Erythroblast (primary cell): ENCODE measurements at regions not wholly inside any gene's neighbourhood (a gene's known extent, or its start where the extent isn't known, plus 50 kb on each side); places are given as distances from the start of the nearest gene placed in this dataset.

ENCODE experiments used
- GATA1 ChIP-seq: IDR thresholded peaks from 2 replicates; pipeline ENCODE4 v1.6.1; 2011; ENCODE audit warnings: low read depth, mild to moderate bottlenecking, control low read depth, low read length, moderate library complexity
- POLR2A ChIP-seq: IDR thresholded peaks from 2 replicates; pipeline ENCODE4 v1.6.1; 2011; ENCODE audit warnings: mild to moderate bottlenecking, low read length

GRCh38 chr1:60906526-60906925 lies 175.8 kb upstream of the NFIA start:
- TF ChIP-seq POLR2A (no peak), GATA1 (no peak)
